Smooth muscle cell (in vitro differentiated cells): ENCODE measurements at regions not wholly inside any gene's neighbourhood (a gene's known extent, or its start where the extent isn't known, plus 50 kb on each side); places are given as distances from the start of the nearest gene placed in this dataset.

Experiments
- DNase-seq: peaks from one replicate; lab custom pipeline; 2025; ENCODE audit not compliant: unreplicated experiment; lab: John Stamatoyannopoulos, UW
- H2AFZ ChIP-seq: fragments of 200-600 bp; sonication (generic); 2 replicates; pipeline ENCODE4 v1.6.0; 2016; ENCODE audit warnings: antibody characterized with exemption, low read depth, mild to moderate bottlenecking
- H3F3A ChIP-seq: fragments of 200-600 bp; sonication (generic); 2 replicates; pipeline ENCODE4 v1.6.0; 2017; ENCODE audit warnings: antibody characterized with exemption, low read depth
- H3K27ac ChIP-seq: fragments of 200-600 bp; sonication (generic); 2 replicates; pipeline ENCODE4 v1.5.1; 2016; ENCODE audit warnings: low read depth, mild to moderate bottlenecking
- H3K27me3 ChIP-seq: fragments of 200-600 bp; sonication (generic); 2 replicates; pipeline ENCODE4 v1.6.1; 2016; ENCODE audit warnings: low read depth, mild to moderate bottlenecking
- H3K36me3 ChIP-seq: fragments of 200-600 bp; sonication (generic); 2 replicates; pipeline ENCODE4 v1.5.1; 2016; ENCODE audit warnings: low read depth
- H3K4me1 ChIP-seq: fragments of 200-600 bp; sonication (generic); 2 replicates; pipeline ENCODE4 v1.5.1; 2016; ENCODE audit warnings: low read depth
- H3K4me2 ChIP-seq: fragments of 200-600 bp; sonication (generic); 2 replicates; pipeline ENCODE4 v1.6.0; 2016; ENCODE audit warnings: mild to moderate bottlenecking
- H3K4me3 ChIP-seq: fragments of 200-600 bp; sonication (generic); 2 replicates; pipeline ENCODE4 v1.5.1; 2016; ENCODE audit warnings: mild to moderate bottlenecking
- H3K79me2 ChIP-seq: fragments of 200-600 bp; sonication (generic); 2 replicates; pipeline ENCODE4 v1.6.0; 2016; ENCODE audit warnings: low read depth, mild to moderate bottlenecking
- H3K9ac ChIP-seq: fragments of 200-600 bp; sonication (generic); 2 replicates; pipeline ENCODE4 v1.6.0; 2016; ENCODE audit warnings: low read depth
- H3K9me3 ChIP-seq: fragments of 200-600 bp; sonication (generic); replicated peaks from 2 replicates; pipeline ENCODE4 v1.5.1; 2016; ENCODE audit warnings: low read depth
- H4K20me1 ChIP-seq: fragments of 200-600 bp; sonication (generic); 2 replicates; pipeline ENCODE4 v1.6.0; 2016; ENCODE audit warnings: low read depth
- CTCF ChIP-seq: fragments of 200-600 bp; sonication (generic); IDR thresholded peaks from 2 replicates; pipeline ENCODE4 v1.5.1; 2017; ENCODE audit warnings: borderline replicate concordance, mild to moderate bottlenecking, antibody characterized with exemption; ENCODE audit not compliant: insufficient read depth, poor library complexity, severe bottlenecking
- WGBS: methylation state at CpG from one replicate; pipeline ENCODE4 v1.1.7; 2016; ENCODE audit warnings: low lambda C conversion rate; 5-methylcytosine and 5-hydroxymethylcytosine counted together

- TF ChIP-seq CTCF = no peak
- Histone ChIP-seq H3K27ac (no peak overlapping the region), H3K4me2 (no peak overlapping the region), H3K4me3 (no peak overlapping the region), H3K27me3 (no peaks in the 10 kb centered on the region), H3F3A (no peaks in the 10 kb centered on the region), H3K9me3 (no peaks in the 10 kb centered on the region), H4K20me1 (no peaks in the 10 kb centered on the region), H2AFZ (no peak overlapping the region), H3K79me2 (no peaks in the 10 kb centered on the region), H3K4me1 (no peaks in the 10 kb centered on the region), H3K9ac (no peak overlapping the region), H3K36me3 (no peaks in the 10 kb centered on the region)
- no peak for DNase-seq
- WGBS = 95% methylated on average over 15 of the region's 15 CpGs
These were observed 477.4 kb downstream of the ARHGEF28 start for GRCh38 chr5:74103131-74104023.

- Histone ChIP-seq H4K20me1 (no peaks in the 10 kb centered on the region), H3K9ac (no peak overlapping the region), H3F3A (no peaks in the 10 kb centered on the region), H3K27ac (no peak overlapping the region), H3K4me2 (no peak overlapping the region), H3K79me2 (no peaks in the 10 kb centered on the region), H3K36me3 (no peaks in the 10 kb centered on the region), H3K9me3 (no peaks in the 10 kb centered on the region), H3K27me3 (no peaks in the 10 kb centered on the region), H2AFZ (no peak overlapping the region), H3K4me1 (no peaks in the 10 kb centered on the region), H3K4me3 (no peak overlapping the region)
- DNase-seq = no peak
- TF ChIP-seq CTCF = no peak
- WGBS = 86% methylated on average over 1 of the region's 1 CpG
These were observed 474.3 kb downstream of the ARHGEF28 start for GRCh38 chr5:74100268-74100665.

GRCh38 chr5:74099538-74100267 is 473.7 kb downstream of the ARHGEF28 start:
- Histone ChIP-seq H4K20me1 (no peaks in the 10 kb centered on the region), H3K4me1 (no peaks in the 10 kb centered on the region), H3K27me3 (no peaks in the 10 kb centered on the region), H3K9me3 (no peaks in the 10 kb centered on the region), H3K36me3 (no peaks in the 10 kb centered on the region), H3K27ac (no peak overlapping the region), H3K79me2 (no peaks in the 10 kb centered on the region), H3K4me2 (no peak overlapping the region), H3F3A (no peaks in the 10 kb centered on the region), H3K9ac (no peak overlapping the region), H2AFZ (no peak overlapping the region), H3K4me3 (no peak overlapping the region)
- 95% methylated on average over 3 of the region's 3 CpGs for WGBS
- no peak for TF ChIP-seq CTCF
- no peak for DNase-seq

DNA sequence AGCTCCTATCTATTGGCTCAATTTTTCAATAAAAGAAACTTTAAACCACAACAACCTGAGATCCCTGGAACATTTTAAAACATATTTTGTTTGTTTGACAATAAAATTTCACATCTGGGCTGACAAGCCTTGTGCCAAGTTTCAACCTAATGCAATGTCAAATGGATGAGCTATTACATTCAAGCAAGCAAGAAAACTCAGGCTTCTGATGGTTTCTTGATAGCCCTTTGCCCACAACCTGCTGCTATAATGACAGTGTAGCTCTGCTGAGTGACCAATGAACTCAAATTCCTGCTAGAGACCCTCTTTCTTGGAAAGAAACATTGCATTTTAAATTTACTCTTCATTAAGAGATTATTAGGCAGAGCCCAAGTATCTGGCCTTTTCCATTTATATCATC is 472.9 kb downstream of the ARHGEF28 start:
- no peak for TF ChIP-seq CTCF
- Histone ChIP-seq H3F3A (no peaks in the 10 kb centered on the region), H3K79me2 (no peaks in the 10 kb centered on the region), H3K4me3 (no peak overlapping the region), H3K4me1 (no peaks in the 10 kb centered on the region), H4K20me1 (no peaks in the 10 kb centered on the region), H3K9me3 (no peaks in the 10 kb centered on the region), H3K36me3 (no peaks in the 10 kb centered on the region), H3K27me3 (no peaks in the 10 kb centered on the region), H3K4me2 (no peak overlapping the region), H3K9ac (no peak overlapping the region), H2AFZ (no peak overlapping the region), H3K27ac (no peak overlapping the region)
- DNase-seq = no peak
